Activated CD4-positive, CD25-positive, alpha-beta regulatory T cell treated with anti-CD3 and anti-CD28 coated beads, Interleukin-2, amount 50 U/mL, for 24 hours (primary cell): ENCODE measurements at regions not wholly inside any gene's neighbourhood (a gene's known extent, or its start where the extent isn't known, plus 50 kb on each side); places are given as distances from the start of the nearest gene placed in this dataset.
"Not testable (repeated sequence)": the region's sequence is repeated elsewhere in the genome, so short reads cannot be mapped to it uniquely, and the experiment has no call there.

Source experiments
- ATAC-seq, 2 donors: fragments of 150-1000 bp; cut with Tn5 transposase; one replicate each; pipeline ENCODE4 v1.10.0; 2021; ENCODE audit warnings: mild to moderate bottlenecking in 1 of 2, moderate library complexity in 1 of 2

DNA sequence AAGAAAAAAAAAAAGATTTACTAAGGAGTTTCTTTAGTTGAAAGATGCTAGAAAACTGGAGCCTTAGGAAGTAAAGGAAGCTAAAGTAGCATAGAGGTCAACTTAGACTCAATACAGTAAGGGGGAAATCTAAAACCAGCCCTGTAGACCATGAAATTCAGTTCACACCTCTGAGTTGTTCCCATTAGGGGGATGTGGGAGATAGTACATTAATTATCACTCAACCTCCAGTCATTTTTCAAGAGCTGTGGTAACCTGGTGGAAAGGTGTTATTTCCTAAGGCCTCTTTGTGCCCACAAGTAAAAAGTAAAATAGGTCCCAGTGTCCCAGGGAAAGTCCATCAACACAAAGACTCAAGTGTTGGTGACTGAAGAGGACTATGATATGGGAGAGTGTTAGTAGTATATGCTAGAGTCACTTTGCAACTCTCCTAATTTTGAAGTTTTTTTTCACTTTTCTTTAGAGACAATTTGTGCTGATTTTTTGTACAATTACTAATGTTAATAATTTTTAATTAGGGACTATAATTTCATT is 1274.4 kb upstream of the EPHA6 start:
- no peak for ATAC-seq

DNA sequence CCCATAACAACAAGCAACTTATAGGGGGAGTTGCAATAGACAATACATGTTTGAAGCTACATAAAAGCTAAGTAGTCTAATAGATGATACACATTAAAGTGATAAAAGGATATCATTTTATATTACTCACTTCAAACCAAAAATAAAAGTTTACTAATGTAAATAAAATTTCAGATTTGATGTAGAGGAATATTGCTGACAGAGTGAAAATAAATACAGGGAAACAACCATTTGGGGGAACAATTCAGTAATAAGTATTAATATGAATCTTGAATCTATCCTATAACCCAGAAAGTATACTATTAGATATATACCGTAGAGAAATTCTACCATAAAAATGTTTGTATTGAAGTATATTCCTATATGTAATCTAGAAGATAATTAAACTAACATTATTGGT is 1248.9 kb upstream of the EPHA6 start:
- no peak for ATAC-seq

DNA sequence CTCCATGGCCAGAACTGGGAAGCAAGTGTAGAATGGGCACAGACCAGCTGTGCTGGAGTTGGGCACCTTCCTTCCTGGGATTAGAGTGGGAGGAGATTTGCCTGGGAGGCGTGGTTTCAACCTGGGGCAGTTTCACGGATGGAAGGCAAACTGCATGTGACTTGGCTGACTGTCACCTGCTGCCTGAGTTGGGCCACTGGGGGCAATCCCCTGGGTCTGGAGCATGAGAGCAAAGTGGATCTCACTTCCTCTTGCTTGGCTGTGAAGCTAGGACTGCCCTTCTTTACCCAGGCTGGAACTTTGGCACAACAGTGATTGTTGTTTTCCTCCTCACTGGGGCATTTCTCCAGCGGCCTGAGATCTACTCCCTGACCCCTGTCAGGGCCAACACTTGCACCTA is 1247.0 kb upstream of the EPHA6 start:
- no peak for ATAC-seq

DNA sequence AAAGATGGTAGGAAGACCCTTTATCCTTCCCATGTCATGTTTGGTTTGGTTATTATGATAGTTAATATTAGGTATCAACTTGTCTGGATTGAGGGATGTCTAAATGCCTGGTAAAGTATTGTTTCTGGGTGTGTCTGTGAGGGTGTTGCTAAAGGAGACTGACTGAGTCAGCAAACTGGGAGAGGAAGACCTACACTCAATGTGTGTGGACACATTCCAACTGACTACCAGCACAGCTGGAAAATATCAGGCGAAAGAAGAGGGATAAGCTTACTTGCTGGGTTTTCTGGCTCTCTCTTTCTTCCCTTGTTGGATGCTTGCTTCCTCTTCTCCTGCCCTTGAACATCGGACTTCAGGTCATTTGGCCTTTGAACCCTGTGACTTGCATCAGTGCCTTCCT is 1227.6 kb upstream of the EPHA6 start:
- no peak for ATAC-seq

DNA sequence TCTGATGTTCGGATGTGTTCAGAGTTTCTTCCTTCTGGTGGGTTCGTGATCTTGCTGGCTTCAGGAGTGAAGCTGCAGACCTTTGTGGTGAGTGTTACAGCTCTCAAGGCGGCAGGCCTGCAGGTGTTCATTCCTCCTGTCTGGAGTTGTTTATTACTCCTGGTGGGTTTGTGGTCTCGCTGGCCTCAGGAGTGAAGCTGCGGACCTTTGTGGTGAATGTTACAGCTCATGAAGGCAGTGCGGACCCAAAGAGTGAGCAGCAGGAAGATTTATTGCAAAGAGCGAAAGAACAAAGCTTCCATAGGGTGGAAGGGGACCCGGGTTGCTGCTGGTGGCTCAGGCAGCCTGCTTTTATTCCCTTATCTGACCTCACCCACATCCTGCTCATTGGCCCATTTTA is 1226.8 kb upstream of the EPHA6 start:
- not testable (repeated sequence) for ATAC-seq

DNA sequence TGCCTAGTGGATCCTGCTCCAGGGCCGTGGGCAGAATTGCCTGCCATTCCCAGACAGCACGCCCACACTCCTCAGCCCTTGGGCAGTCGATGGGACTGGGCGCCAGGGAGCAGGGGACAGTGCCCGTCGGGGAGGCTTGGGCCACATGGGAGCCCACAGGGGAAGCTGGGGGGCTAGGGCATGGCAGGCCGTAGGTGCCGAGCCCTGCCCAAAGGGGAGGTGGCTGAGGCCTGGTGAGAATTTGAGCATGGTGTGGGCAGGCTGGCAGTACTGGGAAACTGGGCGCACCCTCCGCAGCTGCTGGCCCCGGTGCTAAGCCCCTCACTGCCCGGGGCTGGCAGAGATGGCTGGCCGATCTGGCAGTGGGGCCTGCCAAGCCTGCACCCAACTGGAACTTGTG is 1225.9 kb upstream of the EPHA6 start:
- no peak for ATAC-seq

DNA sequence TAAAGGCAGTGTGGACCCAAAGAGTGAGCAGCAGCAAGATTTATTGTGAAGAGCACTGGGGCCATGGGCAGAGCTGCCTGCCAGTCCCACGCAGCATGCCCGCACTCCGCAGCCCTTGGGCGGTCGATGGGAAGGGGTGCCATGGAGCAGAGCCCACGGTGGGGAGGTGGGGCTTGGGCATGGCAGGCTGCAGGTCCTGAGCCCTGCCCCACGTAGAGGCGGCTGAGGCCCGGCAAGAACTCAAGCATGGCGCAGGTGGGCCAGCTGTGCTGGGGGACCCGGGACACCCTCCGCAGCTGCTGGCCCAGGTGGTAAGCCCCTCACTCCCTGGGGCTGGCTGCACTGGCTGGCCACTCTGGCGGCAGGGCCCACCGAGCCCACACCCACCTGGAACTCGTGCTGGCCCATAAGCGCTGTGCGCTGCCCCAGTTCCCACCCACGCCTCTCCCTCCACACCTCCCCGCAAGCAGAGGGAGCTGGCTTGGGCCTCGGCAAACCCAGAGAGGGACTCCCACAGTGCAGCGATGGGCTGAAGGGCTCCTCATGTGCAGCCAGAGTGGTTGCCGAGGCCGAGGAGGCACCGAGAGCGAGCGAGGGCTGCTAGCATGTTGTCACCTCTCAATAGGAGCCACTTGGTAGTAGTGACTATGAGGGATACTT is 1218.8 kb upstream of the EPHA6 start:
- no peak for ATAC-seq

DNA sequence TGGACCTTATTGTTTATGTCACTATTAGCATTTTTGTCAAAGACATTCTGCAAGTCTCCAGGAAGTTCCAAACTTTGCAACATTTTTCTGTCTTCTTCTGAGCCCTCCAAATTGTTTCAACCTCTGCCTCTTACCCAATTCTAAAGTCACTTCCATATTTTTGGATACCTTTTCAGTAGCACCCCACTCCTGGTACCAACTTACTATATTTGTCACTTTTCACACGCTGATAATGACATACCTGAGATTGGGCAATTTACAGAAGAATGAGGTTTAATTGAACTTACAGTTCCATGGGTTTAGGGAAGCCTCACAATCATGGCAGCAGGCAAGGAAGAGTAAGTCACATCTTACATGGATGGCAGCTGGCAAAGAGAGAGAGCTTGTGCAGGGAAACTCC is 1206.5 kb upstream of the EPHA6 start:
- ATAC-seq = no peak

DNA sequence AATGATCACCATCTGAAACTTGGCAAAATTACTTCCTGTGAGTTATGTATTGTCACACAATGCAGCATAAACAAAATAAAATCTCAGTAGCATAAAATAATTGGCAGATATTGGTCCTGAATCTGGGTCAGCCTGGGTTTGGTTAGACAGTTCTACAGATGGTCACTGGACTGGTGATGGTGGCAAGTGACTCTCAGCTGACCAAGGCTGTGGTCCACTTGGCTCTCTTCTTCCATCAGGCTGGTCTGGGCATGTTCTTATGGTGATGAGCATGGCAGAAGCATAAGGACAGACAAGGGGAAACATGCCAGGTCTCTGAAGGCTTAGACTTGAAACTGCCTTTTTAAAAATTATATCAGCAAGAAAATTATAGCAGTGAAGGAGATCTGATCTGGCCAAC is 1205.0 kb upstream of the EPHA6 start:
- ATAC-seq = no peak

DNA sequence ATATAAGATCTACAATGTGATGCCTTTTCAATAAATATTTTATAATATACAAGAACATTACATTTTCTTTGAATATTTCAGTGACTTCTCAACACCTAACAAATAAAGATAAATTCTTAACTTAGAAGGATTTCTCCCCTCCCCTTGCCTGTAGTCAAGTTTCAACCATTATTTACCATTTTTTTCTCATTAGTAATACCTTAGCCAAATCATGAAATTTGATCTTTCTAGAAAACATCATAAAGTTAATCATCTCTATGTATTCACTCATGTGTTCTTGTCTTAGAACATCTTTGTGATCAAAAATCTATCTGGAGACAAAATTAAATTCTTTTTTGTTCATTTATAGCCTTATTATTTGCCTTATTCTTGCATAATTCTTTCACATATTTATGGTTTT is 1201.8 kb upstream of the EPHA6 start:
- ATAC-seq = no peak

DNA sequence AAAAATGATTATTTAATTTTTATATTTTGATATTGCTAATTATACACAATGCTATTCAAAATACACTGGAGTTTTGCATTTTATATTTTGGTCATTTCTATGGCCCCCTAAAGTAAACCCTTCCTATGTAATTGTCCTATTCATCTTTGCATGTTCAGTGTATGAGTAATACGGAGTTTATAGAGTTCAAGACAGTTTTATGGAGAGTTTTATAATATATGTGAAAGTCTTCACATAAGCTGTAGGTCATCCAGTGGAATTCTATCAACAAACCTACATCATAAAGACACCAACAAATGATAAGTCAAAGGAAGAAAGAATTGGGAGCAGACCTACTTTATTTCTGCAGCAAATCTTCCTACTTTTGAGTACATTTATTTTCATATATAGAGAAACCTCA is 1200.4 kb upstream of the EPHA6 start:
- no peak for ATAC-seq

DNA sequence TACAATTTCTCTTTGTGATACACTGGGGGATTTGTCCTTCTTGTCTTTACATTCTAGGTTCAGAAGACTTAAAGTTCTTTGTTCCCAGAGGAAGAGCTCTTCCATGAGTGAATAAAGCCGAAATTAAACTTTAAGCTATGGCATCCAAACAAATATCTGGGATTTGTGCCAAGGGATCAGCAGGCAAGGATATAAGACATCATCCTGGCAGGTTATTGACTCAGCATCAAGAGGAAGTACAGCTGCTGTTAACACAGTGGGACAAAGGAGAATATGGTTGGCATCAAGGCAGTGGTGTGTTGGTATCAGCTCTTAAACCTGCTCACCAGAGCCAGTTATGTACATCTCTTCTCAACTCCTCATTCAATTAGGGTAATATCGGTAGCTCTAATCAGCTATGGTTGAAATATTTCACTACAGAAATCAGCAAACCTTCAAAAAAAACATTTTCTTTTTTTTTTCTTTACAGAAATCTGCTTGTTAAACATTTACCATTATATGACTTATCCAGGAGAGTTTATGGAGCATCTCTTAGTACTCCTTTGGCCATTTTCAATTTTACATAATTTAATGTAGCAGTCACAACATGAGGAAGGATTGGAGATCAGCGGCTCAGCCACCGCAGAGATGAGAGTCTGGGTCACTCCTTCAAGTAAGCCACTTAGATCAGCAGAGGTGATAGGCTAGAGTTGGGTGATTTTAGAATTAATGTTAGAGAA is 1198.6 kb upstream of the EPHA6 start:
- no peak for ATAC-seq

DNA sequence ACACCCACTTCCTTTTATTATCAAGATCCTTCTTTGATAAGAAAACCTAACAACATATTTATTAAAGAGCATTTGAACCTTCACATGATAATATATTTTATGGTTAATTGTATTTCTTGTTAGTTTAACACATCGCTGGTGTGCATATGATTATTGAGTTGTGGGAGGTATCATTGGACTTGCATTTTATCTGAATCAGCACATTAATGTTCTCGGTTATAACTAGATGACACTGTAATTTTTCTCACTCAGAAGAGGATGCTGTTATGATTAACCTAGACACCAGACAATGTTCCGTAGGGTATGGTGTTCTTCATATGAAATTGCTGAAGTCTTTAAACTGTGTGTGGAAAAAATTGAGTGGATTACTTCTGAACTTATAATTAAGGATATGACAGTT is 1188.3 kb upstream of the EPHA6 start:
- ATAC-seq = no peak

DNA sequence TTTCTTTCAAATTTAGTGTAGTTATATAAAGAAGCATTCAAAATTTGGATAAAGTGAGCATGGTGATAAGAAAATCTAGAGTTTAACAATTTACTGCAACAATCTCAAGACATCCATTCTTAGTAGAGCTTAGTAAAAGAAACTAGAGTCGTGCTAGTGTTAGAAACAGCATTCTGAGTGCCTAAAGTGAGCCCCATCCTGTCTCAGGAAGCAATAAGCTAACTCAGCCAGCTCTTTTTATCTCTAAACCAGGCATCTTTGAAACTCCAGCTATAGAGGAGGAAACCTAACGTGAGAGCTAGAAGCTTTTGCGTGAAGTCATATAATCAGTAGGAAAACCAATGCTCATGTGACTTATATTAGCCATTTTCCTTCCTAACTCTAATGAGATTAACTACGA is 1187.1 kb upstream of the EPHA6 start:
- ATAC-seq = no peak

DNA sequence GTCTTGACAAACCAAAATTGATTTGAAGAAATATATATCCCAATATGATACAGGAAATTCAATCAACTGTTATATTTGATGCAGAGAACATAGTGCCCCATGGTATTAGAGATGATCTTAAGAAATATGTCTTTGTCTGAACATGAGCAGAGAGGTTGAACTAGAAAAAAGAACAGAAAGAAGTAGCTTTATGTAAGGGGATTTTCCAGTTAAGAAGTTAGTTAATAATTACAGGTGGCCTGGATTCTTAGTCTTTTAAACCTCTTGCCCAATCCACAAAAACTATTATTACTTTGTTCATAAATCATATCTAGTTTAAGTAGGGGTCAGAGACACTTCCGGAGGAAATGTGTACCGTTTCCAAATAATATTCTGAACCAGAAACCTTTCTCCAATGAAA is 1186.7 kb upstream of the EPHA6 start:
- ATAC-seq = no peak

DNA sequence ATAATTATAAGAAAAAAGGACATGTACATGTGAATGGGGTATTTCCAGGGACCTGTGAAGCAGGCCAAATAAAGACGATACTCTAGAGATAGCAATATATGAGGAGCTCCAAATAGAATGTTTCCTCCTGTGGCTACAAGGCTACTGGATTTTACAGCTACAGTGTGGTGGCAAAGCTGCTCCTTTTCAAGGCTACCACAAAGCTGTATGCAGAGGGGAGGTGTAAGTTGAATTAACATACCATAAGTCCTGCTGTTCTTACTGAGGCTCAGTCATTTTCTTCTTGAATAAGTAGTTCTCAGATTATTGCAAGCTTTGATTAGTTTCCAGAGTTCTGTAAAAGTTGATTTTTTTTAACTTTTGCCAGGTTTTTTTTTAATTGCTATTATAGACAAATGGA is 1184.6 kb upstream of the EPHA6 start:
- ATAC-seq = no peak

DNA sequence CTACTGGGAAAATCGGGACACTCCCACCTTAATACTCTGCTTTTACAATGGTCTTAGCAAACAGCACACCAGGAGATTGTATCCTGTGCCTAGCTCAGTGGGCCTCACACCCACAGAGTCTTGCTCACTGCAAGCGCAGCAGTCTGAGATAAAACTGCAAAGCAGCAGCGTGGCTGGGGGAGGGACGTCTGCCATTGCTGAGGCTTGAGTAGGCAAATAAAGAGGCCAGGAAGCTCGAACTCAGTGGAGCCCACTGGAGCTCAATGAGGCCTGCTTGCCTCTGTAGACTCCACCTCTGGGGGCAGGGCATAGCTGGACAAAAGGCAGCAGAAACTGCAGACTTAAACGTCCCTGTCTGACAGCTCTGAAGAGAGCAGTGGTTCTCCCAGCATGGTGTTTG is 1169.1 kb upstream of the EPHA6 start:
- ATAC-seq = no peak

DNA sequence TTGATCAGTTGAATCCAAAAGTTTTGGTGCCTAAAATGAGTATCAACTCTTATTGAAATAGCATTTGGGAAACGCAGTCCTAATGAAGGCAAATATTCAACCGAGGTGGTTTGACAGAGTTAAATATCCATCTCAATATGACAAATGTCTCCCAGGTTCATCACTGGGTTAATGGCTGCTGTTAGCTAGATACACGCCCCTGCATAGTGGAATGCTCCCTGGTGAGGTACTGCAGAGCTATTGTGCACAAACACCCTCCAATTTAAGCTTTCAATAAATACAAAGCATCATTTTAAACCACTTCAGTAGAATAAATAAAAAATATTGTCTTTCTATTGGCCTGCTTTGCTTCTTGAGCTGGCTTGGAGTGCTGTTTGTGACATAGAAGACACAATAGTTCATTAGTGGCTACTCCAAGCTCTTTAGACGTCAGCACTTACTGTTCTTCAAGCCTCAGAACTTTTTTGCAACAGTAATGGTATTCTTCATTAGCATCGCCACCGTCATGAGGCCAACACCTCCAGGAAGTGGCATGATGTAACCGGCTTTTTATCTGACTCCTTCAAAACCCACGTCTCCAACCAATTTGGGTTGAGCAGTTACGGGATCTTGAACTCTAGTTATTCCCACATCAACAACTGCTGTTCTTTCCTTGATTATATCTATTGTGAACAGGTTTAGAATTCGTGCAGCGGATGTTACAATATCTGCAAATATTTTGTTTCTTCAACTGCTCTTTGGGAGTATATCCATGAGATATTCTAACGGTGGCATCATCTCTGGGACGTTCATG is 1159.6 kb upstream of the EPHA6 start:
- ATAC-seq = no peak

DNA sequence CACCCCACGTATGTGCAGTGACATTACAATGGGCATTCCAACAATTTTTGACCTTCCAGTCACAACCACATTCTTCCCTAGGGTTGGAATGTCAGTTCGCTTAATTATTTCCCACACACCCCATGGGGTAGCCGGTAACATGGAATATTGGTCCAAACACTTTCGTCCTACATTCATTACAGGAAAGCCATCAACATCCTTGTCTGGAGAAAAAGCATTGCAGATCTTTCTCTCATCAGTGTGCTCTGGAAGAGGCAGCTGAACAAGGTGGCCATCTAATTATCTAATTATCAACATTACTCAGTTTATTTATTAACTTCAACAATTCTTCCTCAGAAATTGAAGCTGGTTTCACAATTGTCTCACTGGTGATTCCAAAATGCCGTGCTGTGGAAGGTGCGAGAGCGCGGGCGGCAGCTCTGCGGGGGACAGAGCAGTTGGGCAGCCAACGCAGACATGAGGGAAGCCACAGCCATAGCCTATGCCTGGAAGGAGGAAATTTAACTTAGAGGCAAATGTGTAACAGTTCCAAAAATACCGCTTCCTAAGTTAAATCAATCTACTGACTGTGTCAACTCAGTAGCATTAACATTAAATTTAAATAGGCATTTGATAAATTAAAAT is 1158.9 kb upstream of the EPHA6 start:
- no peak for ATAC-seq

DNA sequence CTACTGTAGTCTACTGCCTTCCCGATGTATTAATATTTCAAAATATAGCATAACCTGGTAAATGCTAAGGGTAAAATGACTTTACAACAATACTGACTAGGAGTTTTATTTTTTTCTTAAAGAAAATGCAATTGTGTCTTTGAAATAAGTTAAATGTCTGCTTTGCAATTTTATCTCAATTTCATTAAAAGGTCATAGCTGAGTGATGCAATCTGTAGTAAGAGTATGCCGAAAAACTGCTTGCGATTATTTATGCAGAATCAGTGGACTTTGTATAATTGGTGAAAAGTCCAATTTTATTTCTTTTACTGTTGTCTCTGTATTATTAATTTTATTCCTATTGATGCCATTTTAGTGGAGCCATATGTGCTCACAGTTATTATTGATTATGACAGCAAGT is 1143.6 kb upstream of the EPHA6 start:
- no peak for ATAC-seq

DNA sequence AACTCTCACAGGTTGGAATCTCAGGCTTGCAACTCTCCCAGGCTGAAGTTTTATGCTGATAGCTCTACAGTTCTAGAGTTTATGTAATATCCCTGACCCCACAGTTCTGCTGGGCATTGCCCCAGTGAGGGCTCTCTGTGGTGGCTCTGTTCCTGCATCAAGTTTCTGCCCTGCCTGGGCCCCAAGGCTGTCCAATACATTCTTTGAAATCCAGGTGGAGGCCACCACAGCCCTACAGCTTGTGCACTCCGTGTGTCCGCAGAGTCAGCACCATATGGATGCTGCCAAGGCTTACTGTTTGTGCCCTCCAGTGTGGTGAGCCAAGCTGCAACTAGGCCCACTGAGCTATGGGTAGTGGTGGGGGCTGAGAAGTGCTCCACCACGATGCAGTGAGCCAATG is 1141.2 kb upstream of the EPHA6 start:
- no peak for ATAC-seq

DNA sequence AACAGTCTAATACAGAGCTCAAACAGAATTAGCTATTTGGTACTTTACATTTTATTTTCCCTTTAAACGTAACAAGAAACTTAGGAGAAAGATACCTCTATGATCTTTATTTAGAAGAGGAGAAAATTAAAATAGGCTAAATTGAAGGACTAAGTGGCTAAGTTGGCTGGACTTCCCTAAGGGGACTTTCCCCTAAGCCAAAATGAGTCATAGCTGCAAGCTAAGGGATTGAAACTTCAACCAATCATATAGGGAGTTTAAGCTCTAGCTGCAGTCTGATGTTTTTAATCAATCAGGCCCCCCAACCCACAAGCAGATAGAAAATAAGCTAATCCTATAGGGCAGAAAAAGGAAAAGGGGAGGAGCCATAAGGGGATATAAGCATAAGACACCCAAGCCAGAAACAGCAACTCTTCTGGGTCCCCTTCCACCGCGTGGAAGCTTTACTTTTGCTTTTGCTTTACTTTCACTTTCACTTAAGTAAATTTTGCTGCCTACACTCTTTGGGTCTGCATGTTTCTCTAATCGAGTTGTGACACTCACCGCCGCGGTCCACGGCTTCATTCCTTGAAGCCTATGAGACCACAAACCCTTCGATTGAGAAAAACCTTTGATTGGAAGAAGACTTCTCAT is 1108.5 kb upstream of the EPHA6 start:
- ATAC-seq = peak; percentile 28 to 67

DNA sequence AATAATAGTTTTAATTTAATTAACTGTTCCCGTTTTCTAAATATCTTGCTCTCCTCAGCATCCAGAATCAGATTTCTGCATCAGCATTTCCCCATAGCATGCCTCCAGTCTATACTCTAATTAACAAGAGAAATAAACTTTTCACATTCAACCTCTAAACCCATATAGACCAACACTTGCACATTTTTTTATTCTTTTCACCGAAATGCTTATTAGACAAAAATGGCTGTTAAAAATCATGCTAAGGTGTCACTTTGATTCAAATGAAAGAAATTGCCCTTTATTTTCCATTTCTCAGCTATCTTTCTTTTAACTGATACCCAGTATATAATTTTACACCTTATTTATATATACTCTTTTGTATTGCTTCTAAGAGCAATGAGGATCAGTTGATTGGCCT is 1107.1 kb upstream of the EPHA6 start:
- ATAC-seq = no peak
